ENCODE measurements at regions not wholly inside any gene's neighbourhood (a gene's known extent, or its start where the extent isn't known, plus 50 kb on each side); places are given as distances from the start of the nearest gene placed in this dataset.
"Not testable (repeated sequence)": the region's sequence is repeated elsewhere in the genome, so short reads cannot be mapped to it uniquely, and the experiment has no call there.

DNA sequence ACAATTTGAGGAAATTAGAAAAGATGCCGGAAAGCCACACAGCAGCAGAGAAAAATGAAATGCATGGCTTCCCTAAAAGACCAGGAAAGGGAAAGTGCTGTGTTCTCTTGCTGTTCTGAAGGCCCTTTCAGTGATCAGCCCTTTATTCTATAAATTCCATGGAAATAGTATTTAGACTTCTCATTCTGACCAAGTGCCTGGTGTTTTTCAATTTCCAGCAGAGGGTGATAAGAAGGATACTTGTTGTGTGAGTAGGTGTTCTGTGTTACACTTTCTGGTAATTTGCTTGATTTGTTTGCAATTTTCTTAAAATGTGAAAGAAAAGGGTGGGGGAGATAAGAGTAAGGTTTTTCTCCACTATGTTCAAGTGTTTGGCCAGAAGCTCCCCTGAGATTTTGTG, 504.5 kb downstream of the IRS1 start:
- TF ChIP-seq ZNF274 (IDR thresholded peaks at IDR 0.05; ENCODE audit: low read depth, low read length) = no peak
- no peak overlapping the region for H3K4me3 ChIP-seq (ENCODE audit: low read length)

DNA sequence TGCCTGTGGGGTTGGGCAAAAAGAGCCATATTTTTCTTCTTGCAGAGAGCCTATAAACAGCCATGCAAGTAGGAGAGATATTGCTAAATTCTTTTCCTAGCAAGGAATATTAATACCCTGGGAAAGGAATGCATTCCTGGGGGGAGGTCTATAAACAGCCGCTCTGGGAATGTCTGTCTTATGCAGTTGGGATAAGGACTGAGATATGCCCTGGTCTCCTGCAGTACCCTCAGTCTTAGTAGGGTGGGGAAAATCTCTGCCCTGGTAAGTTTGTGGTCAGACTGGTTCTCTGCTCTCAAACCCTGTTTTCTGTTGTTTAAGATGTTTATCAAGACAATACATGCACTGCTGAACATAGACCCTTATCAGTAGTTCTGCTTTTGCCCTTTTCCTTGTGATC, 508.3 kb downstream of the IRS1 start:
- H3K4me3 ChIP-seq (ENCODE audit: low read length) = not testable (repeated sequence)

DNA sequence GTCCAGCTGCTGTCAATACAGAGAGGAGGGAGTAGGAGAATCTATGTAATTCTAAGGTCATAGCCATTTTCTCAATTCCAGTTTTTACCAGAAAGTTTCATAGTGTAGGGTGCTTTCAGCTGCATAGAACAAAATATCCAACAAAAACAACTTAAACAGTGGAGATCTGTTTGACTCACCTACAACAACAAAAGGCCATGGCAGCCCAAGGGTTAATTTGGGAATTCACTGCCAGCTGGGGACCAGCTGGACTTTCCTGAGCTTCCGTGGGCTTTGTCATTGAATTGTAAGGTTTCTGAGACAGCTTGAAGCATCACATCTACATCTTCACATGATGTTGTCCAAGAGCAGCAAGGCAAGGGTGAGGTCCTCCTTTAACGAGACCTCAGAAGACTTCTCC, 512.7 kb downstream of the IRS1 start:
- no peak for TF ChIP-seq ZNF274 (IDR thresholded peaks at IDR 0.05; ENCODE audit: low read depth, low read length)
- H3K4me3 ChIP-seq (ENCODE audit: low read length) = no peak overlapping the region

DNA sequence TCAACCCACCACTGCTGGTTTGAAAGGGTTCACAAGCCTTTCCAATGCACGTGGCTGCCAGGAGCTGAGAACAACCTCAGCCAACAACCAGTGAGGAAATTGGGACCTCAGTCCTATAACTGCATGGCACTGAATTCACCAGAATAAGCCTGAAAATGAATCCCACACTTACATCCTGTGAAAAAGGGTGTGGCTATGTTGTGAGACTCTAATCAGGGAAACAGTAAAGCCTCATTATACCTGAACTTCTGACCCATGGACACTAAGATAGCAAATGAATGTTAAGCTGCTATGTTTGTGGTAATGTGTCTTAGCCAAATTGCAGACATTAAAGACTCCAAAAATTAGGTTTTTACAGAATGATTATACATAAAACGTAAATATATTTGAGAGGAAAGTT, 515.8 kb downstream of the IRS1 start:
- no peak overlapping the region for H3K4me3 ChIP-seq (ENCODE audit: low read length)
- no peak for TF ChIP-seq ZNF274 (IDR thresholded peaks at IDR 0.05; ENCODE audit: low read depth, low read length)

DNA sequence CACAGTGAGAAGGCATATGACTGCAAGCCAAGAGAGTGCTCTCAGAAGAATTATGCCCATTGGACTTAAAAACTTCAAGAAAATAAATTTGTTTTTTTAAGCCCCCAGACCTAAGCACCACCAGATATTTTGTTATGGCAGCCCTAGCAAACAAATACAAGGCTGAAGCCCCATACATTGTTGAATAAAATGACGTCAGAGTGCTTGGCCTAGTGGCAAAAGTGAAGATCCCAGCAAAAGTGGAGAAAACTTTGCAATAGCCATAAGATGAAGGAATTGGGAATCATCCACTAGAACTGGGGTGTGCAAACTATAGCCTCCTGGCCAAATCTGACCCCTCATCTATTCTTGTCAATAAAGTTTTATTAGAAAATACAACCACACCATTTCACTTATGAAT, 517.5 kb downstream of the IRS1 start:
- no peak for TF ChIP-seq ZNF274 (IDR thresholded peaks at IDR 0.05; ENCODE audit: low read depth, low read length)
- H3K4me3 ChIP-seq (ENCODE audit: low read length) = no peak overlapping the region

DNA sequence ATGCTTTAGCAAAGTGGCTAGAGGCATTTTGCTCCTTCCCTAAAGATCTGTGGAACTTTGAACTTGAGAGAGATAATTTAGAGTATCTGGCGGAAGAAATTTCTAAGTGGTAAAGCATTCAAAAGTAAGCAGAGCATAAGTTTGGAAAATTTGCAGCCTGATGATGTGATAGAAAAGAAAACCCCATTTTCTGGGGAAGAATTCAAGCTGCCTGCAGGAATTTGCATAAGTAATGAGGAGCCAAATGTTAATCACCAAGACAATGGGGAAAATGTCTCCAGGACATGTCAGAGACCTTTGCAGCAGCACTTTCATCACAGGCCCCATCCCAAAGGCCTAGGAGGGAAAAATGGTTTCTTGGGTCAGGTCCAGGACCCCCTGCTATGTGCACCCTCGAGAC, 519.5 kb downstream of the IRS1 start:
- H3K4me3 ChIP-seq (ENCODE audit: low read length) = not testable (repeated sequence)

DNA sequence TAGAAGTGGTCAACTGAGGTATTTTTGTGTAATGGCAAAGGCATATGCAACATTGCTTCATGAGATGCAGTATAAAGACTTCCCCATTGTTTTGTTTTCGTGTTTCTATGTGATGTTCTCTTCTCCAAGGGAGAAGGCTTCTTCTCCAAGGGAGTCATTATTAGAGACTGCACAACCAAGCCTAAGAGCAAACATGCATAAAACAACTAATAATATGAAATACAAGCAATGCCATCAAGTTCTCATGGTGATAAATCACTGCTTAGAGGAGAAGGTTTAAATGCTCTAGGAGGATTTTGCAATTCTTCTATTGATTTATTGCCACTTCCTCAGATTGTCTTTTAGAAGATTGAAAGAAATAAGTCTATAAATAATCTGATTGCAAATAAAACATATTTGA, 524.4 kb downstream of the IRS1 start:
- no peak for TF ChIP-seq ZNF274 (IDR thresholded peaks at IDR 0.05; ENCODE audit: low read depth, low read length)

DNA sequence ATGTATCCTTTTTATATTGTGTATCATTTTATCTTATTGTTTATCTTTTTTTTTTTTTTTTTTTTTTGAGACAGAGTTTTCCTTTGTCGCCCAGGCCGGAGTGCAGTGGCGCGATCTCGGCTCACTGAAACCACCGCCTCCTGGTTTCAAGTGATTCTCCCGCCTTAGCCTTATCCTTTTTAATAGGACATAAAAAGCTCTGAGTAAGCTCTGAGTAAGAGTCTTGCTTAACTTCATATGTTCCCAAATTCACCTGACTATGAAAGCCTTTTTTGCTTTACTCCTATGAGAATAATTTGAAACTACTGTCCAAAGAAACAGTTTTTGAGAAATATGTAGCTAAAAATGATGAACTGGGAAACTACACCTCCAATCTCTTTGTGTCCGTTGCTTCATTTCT, 525.5 kb downstream of the IRS1 start:
- no peak for TF ChIP-seq ZNF274 (IDR thresholded peaks at IDR 0.05; ENCODE audit: low read depth, low read length)
- H3K4me3 ChIP-seq (ENCODE audit: low read length) = no peak overlapping the region

More for the DNA sequence above, 524.4 kb downstream of the IRS1 start:
- H3K4me3 ChIP-seq (ENCODE audit: low read length) = no peak overlapping the region

DNA sequence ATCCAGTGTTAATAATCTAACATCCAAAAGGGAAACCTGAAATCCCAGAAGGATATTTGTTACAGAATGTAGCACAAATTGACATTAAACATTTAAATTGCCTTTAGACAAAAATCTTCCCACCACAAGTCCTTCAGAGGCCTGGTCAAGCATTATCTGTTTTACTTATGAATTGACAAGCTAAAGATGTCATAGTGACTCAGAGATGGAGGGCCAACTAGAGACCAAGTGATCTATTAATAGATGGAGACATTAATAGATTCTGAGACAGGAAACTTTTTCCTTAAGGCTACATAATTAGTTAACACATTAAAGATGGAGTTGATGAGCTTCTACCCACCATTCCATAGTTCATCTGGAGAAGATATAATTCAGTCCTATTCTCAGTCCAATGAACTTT, 526.2 kb downstream of the IRS1 start:
- H3K4me3 ChIP-seq (ENCODE audit: low read length) = no peak overlapping the region
- no peak for TF ChIP-seq ZNF274 (IDR thresholded peaks at IDR 0.05; ENCODE audit: low read depth, low read length)

DNA sequence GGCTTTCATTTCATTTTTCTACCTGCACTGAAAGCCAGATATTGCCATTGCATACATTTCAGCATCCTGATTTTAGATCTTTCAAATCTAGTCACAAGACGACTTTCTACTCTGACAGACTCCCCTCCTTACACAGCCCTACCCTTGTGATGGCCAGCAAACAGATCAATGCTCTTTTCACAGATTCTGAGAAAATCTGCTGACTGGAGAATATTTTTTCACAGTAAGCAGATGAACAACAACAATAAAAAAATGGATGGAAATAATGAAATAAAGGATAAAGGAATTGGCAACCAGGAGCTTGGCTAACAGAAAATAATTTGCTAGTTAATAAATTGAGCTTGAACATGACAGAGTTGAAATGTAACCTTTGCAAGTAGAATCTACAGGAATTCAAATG, 527.2 kb downstream of the IRS1 start:
- H3K4me3 ChIP-seq (ENCODE audit: low read length) = no peak overlapping the region
- TF ChIP-seq ZNF274 (IDR thresholded peaks at IDR 0.05; ENCODE audit: low read depth, low read length) = no peak

DNA sequence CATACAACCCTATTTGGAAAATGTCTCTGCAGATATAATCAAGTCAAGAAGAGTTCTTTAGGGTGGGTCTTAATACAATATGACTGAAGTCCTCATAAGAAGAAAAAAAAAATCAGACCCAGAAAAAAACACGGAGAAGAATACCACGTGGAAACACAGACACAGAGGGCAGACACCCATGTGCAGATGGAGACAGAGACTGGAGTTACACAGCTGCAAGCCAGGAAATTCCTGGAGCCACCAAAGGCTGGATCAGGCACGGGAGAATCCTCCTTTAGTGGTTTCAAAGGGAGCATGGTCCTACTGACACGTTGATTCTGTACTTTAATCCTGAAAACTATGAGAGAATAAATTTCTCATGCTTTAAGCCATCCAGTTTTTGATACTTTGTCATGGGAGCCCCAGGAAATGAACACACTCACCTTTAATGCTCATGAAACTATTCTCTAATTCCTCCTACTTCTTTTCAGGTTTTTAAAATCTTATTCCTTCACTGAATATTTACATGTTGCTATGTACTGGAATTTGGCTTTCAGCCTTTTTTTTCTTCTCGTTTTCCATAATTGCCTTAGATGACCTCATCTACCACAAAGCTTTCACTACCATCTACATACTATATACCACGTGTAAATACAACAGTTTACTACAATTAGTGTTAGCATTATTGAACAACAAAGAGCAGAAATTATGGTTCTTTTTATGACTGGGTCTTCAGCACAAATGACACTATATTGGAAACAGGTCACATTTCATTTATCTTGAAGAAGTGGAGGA, 529.1 kb downstream of the IRS1 start:
- no peak overlapping the region for H3K4me3 ChIP-seq (ENCODE audit: low read length)
- no peak for TF ChIP-seq ZNF274 (IDR thresholded peaks at IDR 0.05; ENCODE audit: low read depth, low read length)

DNA sequence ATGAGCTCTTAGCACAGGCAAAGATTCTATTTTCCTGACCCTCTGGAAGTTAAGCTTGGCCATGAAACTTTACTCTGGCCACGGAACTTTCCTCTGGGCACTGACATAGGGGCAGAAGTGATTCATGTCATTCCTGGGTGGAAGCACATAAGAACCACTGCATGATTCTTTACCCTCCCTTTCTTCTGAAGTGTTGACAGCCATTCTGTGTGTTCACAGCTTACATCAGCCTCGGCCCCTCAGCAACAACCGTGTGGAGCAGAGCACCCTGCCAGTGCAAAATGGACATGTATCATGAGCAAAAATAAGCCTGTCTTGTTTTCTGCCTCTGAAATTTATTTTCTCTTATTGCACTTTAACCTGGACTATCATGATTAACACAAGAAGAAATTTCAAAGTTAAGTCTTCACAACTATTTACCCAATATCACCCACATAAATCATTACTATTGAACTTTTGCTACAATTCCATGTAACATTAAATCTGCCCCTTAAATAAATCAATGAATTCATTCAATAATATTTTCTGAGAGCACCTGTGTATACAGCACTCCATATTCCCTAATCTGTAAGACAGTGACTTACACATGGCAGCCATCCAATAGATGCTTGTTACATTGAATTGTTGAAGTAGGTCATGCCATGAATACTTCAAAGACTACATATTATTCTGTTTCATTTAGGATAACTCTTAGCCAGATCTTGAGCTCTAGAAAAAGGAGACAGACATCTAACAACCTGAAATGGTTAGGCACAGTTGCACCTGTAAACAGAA, 531.9 kb downstream of the IRS1 start:
- TF ChIP-seq ZNF274 (IDR thresholded peaks at IDR 0.05; ENCODE audit: low read depth, low read length) = no peak
- no peak overlapping the region for H3K4me3 ChIP-seq (ENCODE audit: low read length)

DNA sequence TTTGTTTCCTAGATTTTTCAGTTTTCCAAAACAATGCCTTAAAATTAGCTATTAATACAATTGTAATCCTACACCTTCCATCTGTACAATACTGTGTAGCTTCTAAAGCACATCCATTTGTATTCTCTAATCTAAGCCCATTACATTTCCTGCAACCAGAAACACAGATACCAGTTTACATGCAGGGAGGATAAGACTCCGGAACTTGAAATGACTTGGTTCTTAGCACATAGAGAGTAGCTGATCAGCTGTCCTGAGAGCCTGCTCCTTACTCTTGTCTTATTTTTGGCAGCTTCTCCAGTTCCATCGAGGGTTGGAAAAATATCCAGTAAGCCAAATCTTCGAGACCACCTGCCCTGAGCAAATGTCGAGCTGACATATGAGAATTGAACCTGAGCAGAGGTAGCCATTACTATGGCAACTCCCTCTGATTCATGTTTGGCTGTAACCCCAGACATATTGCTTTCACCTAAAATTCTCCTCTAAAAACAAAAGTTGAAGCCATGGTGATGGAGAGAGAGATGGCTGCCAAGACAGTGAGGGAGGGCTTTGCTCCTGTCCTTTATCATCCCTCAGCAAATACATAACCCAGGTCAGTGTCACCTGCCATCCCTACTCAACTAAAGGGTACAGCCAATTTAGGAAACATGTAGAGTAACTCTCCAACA, 542.8 kb downstream of the IRS1 start:
- H3K4me3 ChIP-seq (ENCODE audit: low read length) = no peak overlapping the region
- TF ChIP-seq ZNF274 (IDR thresholded peaks at IDR 0.05; ENCODE audit: low read depth, low read length) = no peak

DNA sequence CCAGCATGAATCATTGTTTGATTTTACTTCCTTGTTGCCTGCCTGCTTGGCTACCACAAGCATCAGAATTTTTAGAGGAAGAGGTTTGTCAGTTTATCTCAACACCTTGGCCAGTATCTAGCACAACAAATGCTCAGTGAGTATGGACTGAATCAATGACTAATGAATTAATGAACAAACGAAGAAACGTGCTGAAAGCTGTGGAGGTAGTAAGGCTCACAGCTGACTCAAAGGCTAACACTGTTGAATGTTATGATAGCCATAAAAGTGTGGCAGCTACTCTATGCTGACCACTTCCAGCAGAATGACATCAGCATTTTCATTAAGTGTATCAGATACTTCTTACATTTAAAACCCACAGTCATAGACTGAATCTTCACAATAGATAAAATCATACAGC, 543.4 kb downstream of the IRS1 start:
- H3K4me3 ChIP-seq (ENCODE audit: low read length) = no peak overlapping the region
- no peak for TF ChIP-seq ZNF274 (IDR thresholded peaks at IDR 0.05; ENCODE audit: low read depth, low read length)

DNA sequence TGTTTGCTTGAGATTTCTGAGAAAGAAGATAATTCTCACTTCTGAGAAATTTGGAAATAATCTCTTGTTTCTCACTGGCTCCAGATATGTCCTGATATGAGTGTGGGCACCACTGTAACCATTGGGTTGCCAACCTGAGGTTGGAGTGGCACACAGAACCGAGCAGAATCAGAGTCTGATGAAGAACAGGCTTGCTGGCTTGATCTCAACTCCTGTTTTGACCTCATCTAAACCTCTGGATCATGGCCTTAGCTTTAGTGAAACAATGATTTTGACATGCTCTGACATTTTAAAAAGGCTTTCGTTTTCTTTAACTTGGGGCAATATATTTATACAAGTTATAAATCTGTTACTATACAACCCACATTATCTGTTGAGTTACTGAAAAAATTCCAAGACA, 548.0 kb downstream of the IRS1 start:
- no peak overlapping the region for H3K4me3 ChIP-seq (ENCODE audit: low read length)
- TF ChIP-seq ZNF274 (IDR thresholded peaks at IDR 0.05; ENCODE audit: low read depth, low read length) = no peak

Measured in GM08714 (cell line).